Neural cell (in vitro differentiated cells): ENCODE measurements at regions not wholly inside any gene's neighbourhood (a gene's known extent, or its start where the extent isn't known, plus 50 kb on each side); places are given as distances from the start of the nearest gene placed in this dataset.

ENCODE experiments used
- H2AFZ ChIP-seq: fragments of 200-600, 300-800 bp; sonication (generic), shearing (Covaris generic); 2 replicates; pipeline ENCODE4 v1.6.0; 2014; ENCODE audit warnings: low read depth, mild to moderate bottlenecking, antibody characterized with exemption, low read length, moderate library complexity
- H3F3A ChIP-seq: fragments of 200-600 bp; shearing (Covaris generic); 2 replicates; pipeline ENCODE4 v1.6.1; 2016; ENCODE audit warnings: mild to moderate bottlenecking, moderate library complexity, mixed read lengths, antibody characterized with exemption, low read length; ENCODE audit not compliant: insufficient read depth, poor library complexity, severe bottlenecking
- H3K27ac ChIP-seq: fragments of 200-600, 300-800 bp; sonication (generic), shearing (Covaris generic); 2 replicates; pipeline ENCODE4 v1.5.1; 2014; ENCODE audit warnings: mild to moderate bottlenecking, low read length, moderate library complexity
- H3K27me3 ChIP-seq: fragments of 300-800, 200-600 bp; sonication (generic), shearing (Covaris generic); 2 replicates; pipeline ENCODE4 v1.6.0; 2014; ENCODE audit warnings: mild to moderate bottlenecking, low read depth, low read length, moderate library complexity; ENCODE audit not compliant: insufficient read depth
- H3K36me3 ChIP-seq: fragments of 300-800, 200-600 bp; sonication (generic), shearing (Covaris generic); 2 replicates; pipeline ENCODE4 v1.5.1; 2014; ENCODE audit warnings: mild to moderate bottlenecking, antibody characterized with exemption, low read length, moderate library complexity; ENCODE audit not compliant: insufficient read depth
- H3K4me2 ChIP-seq: fragments of 300-800, 200-600 bp; sonication (generic), shearing (Covaris generic); 2 replicates; pipeline ENCODE4 v1.6.0; 2014; ENCODE audit warnings: mild to moderate bottlenecking, low read length
- H3K4me3 ChIP-seq: fragments of 300-800, 200-600 bp; sonication (generic), shearing (Covaris generic); 2 replicates; pipeline ENCODE4 v1.5.1; 2014; ENCODE audit warnings: mild to moderate bottlenecking, low read length, moderate library complexity
- H3K79me2 ChIP-seq: fragments of 200-600 bp; shearing (Covaris generic); replicated peaks from 2 replicates; pipeline ENCODE4 v1.6.0; 2014; ENCODE audit warnings: mild to moderate bottlenecking, low read length, moderate library complexity; ENCODE audit not compliant: insufficient read depth
- H3K9ac ChIP-seq: fragments of 300-800, 200-600 bp; sonication (generic), shearing (Covaris generic); 2 replicates; pipeline ENCODE4 v1.6.1; 2016; ENCODE audit warnings: mild to moderate bottlenecking, low read length, mixed read lengths
- H3K9me2 ChIP-seq: fragments of 200-600 bp; shearing (Covaris generic); 2 replicates; pipeline ENCODE4 v1.6.1; 2016; ENCODE audit warnings: mild to moderate bottlenecking, low read length, mixed read lengths; ENCODE audit not compliant: insufficient read depth
- H3K9me3 ChIP-seq: fragments of 200-600, 300-800 bp; sonication (generic), shearing (Covaris generic); 2 replicates; pipeline ENCODE4 v1.6.1; 2016; ENCODE audit warnings: mild to moderate bottlenecking, mixed run types, low read length, moderate library complexity, mixed read lengths
- H4K20me1 ChIP-seq: fragments of 200-600 bp; shearing (Covaris generic); 2 replicates; pipeline ENCODE4 v1.6.1; 2016; ENCODE audit warnings: mild to moderate bottlenecking, mixed run types; ENCODE audit not compliant: insufficient read depth
- EP300 ChIP-seq: fragments of 450-650 bp; conservative IDR thresholded peaks from 2 replicates; pipeline ENCODE4 v1.6.1; 2014; ENCODE audit warnings: antibody characterized with exemption, mild to moderate bottlenecking, moderate library complexity; ENCODE audit not compliant: poor library complexity, severe bottlenecking
- EZH2 ChIP-seq: fragments of 200-600, 300-800 bp; shearing (Covaris generic), sonication (generic); IDR thresholded peaks from 2 replicates; pipeline ENCODE4 v1.6.1; 2014; ENCODE audit warnings: antibody characterized with exemption, low read length, borderline replicate concordance, mild to moderate bottlenecking; ENCODE audit not compliant: insufficient read depth, poor library complexity, severe bottlenecking
- MXI1 ChIP-seq: fragments of 450-650 bp; conservative IDR thresholded peaks from 2 replicates; pipeline ENCODE4 v1.6.1; 2014; ENCODE audit warnings: antibody characterized with exemption, mild to moderate bottlenecking; ENCODE audit not compliant: poor library complexity, severe bottlenecking
- POLR2AphosphoS5 ChIP-seq: IDR thresholded peaks from 2 replicates; pipeline ENCODE4 v1.6.1; 2012
- RAD21 ChIP-seq: fragments of 450-650 bp; conservative IDR thresholded peaks from 2 replicates; pipeline ENCODE4 v1.6.1; 2014; ENCODE audit warnings: antibody characterized with exemption, mild to moderate bottlenecking, moderate library complexity
- REST ChIP-seq: IDR thresholded peaks from 2 replicates; pipeline ENCODE4 v1.6.1; 2012; ENCODE audit warnings: borderline replicate concordance
- SMC3 ChIP-seq: fragments of 450-650 bp; conservative IDR thresholded peaks from 2 replicates; pipeline ENCODE4 v1.6.1; 2014; ENCODE audit warnings: antibody characterized with exemption, mild to moderate bottlenecking, moderate library complexity; ENCODE audit not compliant: poor library complexity
- TAF1 ChIP-seq: IDR thresholded peaks from 2 replicates; pipeline ENCODE4 v1.6.1; 2012; ENCODE audit warnings: low read depth
- TF ChIP-seq, protein P1 (sequence below): fragments of 450-650 bp; IDR thresholded peaks from 2 replicates; pipeline ENCODE4 v1.5.1; 2014; ENCODE audit warnings: antibody characterized with exemption, mild to moderate bottlenecking, moderate library complexity; ENCODE audit not compliant: poor library complexity, severe bottlenecking

GRCh38 chr1:19535214-19535613, 49.9 kb upstream of the CAPZB start:
- TF ChIP-seq MXI1, result no peak
- TF ChIP-seq EP300, result no peak
- no peak for TF ChIP-seq SMC3
- no peak for TF ChIP-seq TAF1
- TF ChIP-seq, protein P1, sequence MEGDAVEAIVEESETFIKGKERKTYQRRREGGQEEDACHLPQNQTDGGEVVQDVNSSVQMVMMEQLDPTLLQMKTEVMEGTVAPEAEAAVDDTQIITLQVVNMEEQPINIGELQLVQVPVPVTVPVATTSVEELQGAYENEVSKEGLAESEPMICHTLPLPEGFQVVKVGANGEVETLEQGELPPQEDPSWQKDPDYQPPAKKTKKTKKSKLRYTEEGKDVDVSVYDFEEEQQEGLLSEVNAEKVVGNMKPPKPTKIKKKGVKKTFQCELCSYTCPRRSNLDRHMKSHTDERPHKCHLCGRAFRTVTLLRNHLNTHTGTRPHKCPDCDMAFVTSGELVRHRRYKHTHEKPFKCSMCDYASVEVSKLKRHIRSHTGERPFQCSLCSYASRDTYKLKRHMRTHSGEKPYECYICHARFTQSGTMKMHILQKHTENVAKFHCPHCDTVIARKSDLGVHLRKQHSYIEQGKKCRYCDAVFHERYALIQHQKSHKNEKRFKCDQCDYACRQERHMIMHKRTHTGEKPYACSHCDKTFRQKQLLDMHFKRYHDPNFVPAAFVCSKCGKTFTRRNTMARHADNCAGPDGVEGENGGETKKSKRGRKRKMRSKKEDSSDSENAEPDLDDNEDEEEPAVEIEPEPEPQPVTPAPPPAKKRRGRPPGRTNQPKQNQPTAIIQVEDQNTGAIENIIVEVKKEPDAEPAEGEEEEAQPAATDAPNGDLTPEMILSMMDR, result no peak
- TF ChIP-seq REST, result no peak
- no peak for TF ChIP-seq RAD21
- no peak for TF ChIP-seq EZH2
- TF ChIP-seq POLR2AphosphoS5, result no peak
- Histone ChIP-seq H2AFZ (no peak overlapping the region), H3K36me3 (no peaks in the 10 kb centered on the region), H3K4me2 (no peak overlapping the region), H3K27ac (no peak overlapping the region), H3K4me3 (no peak overlapping the region), H3K27me3 (no peaks in the 10 kb centered on the region), H4K20me1 (no peaks in the 10 kb centered on the region), H3K9me2 (no peaks in the 10 kb centered on the region), H3K79me2 (no peaks in the 10 kb centered on the region), H3K9me3 (peaks cover 3% of the 10 kb centered on the region), H3K9ac (no peak overlapping the region), H3F3A (no peaks in the 10 kb centered on the region)
